HT1080 (cell line): ENCODE measurements at regions not wholly inside any gene's neighbourhood (a gene's known extent, or its start where the extent isn't known, plus 50 kb on each side); places are given as distances from the start of the nearest gene placed in this dataset.

Experiments
- DNase-seq: peaks from one replicate; pipeline ENCODE4 v3.0.0-alpha.2; 2015; ENCODE audit warnings: low read depth

- DNase-seq = no peak
Observed at GRCh38 chr20:57900226-57900905, 190.6 kb upstream of the PMEPA1 start.

- no peak for DNase-seq
Observed at GRCh38 chr20:57899554-57899953, 189.7 kb upstream of the PMEPA1 start.

GRCh38 chr20:57898332-57898731, 188.5 kb upstream of the PMEPA1 start:
- DNase-seq = no peak

GRCh38 chr20:57897891-57898290, 188.1 kb upstream of the PMEPA1 start:
- no peak for DNase-seq

- DNase-seq = no peak
Observed at GRCh38 chr20:57897156-57897874, 187.5 kb upstream of the PMEPA1 start.

DNA sequence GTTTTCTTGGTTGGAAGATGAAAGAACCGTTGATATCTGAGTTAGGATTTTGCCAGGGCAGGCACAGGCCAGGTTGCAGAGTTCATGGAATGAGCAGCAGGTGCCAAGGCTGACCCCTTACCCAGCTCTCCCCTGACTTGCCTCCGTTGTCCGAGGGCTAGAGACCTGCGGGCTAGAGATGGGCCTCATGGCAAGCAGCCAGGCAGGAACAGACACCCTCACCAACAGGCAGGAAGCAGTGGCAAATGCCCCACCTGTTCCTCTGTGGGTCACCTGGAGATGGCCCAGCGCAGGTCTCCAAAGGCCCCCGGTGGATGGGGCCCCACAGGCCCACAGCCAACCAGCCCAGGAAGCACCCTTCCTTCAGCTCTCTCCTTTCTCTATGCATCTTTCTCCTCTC, 186.7 kb upstream of the PMEPA1 start:
- no peak for DNase-seq

- no peak for DNase-seq
Observed at GRCh38 chr20:57896017-57896416, 186.2 kb upstream of the PMEPA1 start.

DNA sequence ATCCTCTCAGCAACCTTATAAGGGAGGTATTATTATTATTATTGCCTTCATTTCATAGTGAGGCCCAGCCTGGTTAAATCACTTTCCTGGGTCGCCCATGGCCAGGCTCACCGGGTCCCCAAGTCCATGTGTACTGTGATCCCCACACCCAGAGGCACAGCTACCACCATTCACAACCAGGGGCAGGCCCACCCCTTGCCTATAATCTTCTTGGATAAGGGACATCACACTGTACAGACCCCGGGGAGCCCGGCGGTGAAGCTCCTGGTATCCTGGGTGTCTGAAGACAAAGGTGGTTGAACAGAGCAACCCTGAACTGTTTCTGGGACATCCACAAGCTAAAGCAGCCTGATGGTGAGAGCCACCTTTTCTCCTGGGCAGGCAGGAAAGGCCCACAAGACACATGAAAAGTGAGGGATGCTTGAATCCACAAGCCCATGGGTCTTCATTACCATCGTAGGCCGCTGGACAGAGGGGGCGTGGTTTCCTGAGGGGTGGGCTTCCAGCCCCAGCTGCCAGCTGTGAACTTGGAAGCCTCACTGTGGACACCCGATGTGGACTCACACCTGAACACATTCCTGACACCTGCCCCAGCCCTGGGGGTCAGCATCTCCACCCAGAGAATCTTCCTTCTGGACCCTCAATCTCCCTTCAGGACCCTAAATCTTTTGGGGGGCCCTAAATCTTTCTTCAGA, 185.5 kb upstream of the PMEPA1 start:
- DNase-seq = no peak

DNA sequence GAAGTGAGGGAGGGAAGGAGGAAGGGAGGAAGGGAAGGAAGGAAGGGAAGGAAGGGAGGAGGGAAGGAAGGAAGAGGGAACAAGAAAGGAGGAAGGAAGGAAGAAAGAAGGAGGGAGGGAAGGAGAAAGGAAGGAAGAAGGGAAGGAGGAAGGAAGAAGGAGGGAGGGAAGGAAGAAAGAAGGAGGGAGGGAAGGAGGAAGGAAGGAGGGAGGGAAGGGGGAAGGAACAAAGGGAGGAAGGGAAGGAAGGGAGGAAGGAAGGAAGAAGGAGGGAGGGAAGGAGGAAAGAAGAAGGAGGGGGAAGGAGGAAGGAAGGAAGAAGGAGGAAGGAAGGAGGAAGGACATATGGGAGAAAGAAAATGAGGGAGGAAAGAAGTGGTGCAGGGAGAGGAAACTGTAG, 184.7 kb upstream of the PMEPA1 start:
- no peak for DNase-seq

DNA sequence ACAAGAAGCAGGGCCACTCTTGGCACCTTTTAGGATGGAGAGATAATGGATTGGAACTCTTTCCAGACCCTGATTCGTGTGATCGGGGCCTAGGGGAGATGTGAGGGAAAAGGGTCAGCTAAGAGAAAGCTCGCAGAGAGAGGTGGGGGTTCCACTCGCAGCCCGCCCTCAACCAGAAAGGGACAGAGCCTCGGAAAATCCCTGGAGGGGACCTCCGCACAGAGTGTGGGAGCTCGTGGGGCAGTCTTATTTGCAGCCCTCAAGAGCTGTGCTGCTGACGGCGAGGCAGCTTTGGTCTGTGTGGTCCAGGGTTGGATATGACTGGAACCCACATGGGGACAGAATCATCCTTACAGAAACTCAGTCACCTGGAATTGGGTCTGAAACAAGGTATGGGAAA, 184.3 kb upstream of the PMEPA1 start:
- no peak for DNase-seq

DNA sequence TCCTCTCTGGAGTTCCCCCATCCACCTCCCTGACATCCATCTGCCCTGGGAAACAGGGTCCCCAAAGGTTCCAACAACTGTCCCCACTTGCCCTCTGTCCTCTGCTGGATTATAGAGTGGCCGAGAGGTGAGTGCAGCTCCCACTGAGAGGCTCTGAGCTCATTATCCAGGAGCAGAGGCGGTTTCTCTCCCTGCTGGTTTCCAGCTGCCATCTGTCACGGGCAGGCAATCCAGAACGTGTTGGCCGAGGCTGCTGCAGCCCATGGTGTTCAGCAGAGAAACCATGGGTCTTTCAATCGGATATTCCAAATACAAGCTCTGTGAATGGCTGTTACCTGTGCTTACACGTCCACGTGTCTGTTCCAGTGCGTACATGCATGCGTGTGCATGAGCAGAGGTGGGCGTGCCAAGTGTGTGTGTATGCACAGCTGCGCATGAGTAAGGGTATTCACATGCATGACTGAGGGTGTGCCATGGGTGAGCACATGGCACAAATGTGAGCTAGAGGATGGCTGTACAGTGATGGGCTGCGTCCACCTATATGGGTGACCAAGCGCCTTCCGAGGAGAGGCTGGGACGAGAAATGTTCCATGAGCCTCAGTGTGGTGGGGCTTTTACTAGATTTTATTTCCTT, 183.7 kb upstream of the PMEPA1 start:
- DNase-seq = no peak

- DNase-seq = no peak
Observed at GRCh38 chr20:57892471-57892870, 182.7 kb upstream of the PMEPA1 start.

DNA sequence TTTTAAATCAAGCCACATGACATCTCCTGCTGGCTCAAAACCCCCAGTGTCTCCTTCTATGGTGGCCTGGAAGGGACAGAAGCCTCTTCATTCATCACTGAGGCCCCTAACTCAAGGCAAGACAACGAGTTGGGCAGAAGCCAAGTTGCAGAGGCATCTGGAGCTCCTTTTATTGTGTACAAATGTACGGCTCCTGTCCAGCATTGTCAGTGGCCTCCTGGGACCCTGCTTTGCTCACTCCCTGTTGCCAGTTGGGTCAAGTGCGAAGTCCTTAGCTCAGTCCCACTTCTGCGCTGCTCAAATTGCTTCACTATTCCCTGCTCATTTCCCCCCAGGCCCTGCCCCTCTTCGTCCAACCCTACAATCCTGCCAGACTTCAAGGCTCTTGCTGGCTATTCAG, 181.2 kb upstream of the PMEPA1 start:
- DNase-seq = no peak

DNA sequence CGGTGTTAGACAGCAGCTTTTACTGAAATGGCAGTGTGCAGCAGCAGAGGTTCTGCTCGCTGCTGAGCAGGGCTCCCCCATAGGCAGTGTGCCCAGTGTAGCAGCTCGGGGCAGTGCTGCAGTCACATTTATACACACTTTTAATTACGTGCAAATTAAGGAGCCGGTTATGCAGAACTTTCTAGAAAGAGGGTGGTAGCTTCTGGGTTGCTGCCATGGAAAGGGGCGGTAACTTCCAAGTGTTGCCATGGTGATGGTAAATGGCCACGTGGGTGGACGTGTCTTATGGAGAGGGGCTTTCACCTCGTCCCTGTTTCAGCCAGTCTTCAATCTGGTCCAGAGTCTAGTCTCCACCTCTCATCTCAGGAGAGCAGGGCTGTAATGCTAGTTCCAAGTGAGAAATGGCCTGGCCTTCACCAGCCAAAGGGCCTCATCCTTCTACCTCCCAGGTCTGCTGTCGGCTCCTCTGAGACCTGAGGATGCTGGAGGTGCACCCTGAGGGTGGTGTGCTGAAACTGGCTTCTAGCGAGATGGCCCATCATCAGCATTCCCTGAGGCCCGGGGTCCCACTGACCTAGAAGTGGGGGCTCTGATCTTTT, 180.5 kb upstream of the PMEPA1 start:
- no peak for DNase-seq

DNA sequence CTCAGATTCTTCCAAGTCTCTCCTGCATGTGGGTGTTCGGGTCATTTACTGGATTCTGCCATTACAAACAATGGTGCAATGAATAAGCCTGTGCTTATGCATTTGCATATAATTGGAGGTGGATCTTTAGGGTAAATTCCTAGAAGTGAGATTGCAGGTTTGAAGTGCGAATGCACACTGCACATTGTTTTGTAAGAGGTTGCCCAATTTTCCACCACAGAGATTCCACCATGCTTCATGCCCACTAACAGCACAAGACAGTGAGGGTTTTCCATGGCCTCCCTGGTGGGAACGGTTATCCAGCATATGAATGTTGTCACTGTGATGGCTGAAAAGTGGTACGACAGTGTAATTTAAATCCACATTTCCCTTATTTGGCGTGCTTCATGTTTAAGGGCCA, 178.8 kb upstream of the PMEPA1 start:
- no peak for DNase-seq

DNA sequence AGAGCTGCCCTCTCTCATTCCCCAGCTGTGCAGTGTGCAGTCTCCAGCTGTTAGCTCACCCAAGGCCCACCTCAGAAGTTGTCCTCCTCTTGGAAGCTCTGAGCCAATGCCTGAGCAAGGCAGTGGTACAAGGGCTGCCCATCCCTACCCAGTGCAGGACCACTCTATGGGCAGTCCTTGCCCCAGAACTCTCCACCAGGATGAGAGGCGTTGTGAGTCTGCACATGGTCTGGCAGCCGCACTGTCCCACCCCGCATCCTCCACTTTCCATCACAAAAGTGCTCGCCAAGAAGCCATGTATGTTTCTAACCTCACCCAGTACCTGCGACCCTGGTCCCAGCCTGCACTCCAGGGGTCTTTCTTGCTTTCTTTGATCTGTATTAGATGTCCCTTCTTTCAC, 175.1 kb upstream of the PMEPA1 start:
- DNase-seq = no peak

GRCh38 chr20:57883761-57884160, 173.9 kb upstream of the PMEPA1 start:
- no peak for DNase-seq

DNA sequence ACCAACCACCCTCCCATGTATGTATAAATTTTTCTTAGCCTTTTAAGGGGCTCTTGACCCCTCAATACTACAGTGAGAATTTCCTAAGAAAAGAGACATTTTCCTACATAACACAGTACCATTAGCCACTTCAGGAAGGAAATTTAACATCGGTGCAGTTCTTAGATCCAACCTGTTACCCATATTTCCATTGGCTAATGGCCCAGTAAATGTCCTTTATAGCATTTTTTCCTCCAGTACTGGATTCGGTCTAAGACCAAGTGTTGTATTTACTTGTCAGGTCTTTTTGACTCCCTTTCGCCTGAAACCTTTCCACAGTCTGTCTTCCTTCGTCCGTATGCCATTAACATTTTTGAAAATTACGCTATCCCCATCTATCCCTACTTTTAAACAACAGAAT, 173.4 kb upstream of the PMEPA1 start:
- no peak for DNase-seq

DNA sequence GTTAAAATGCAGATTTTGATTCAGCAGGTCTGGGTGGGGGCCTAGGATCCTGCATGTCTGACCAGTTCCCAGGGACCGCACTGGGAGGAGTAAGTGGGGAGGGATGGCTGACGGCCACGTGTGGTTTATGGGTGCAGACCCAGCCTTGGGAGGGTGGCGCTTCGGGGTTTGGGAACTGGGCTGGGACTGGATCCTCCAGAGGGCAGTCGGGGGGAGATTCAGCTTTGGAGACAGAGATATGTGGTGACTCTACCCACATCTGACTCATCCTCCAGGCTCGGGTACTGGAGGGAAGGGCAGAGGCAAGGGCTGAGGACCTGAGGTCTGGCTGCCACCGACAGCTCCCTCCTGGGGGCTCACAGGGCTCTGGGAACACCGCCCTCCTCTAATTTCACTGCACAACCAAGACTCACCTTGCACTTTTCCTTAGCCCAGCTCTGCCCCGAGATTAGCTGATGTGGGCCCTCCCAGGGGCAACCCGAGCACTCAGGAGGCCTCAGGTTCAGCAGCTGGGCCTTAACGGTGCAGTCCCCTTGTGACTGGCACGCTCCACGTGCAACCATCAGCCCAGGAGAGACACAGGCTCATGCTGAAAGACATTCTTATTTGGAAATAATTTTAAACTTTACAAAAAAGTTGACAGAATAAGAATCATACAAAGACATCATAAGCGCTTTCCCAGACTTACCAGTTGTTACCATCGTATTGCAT, 172.8 kb upstream of the PMEPA1 start:
- DNase-seq = peak; percentile 75

GRCh38 chr20:57881466-57882385, 171.9 kb upstream of the PMEPA1 start:
- no peak for DNase-seq
